HL-60 (cell line): ENCODE measurements at regions not wholly inside any gene's neighbourhood (a gene's known extent, or its start where the extent isn't known, plus 50 kb on each side); places are given as distances from the start of the nearest gene placed in this dataset.

ENCODE experiments used
- DNase-seq, 2 experiments: peaks; one replicate each; pipeline ENCODE4 v3.0.0-alpha.2; 2010 to 2020; ENCODE audit warnings: low read depth in 1 of 2, low spot score in 1 of 2
- H3K27ac ChIP-seq: fragments of 250-450 bp; sonication (Bioruptor Pico); replicated peaks from 2 replicates; pipeline ENCODE4 v1.5.1; 2020; ENCODE audit warnings: mild to moderate bottlenecking, moderate library complexity
- H3K27me3 ChIP-seq: fragments of 250-450 bp; sonication (Bioruptor Pico); 2 replicates; pipeline ENCODE4 v1.5.1; 2021; ENCODE audit warnings: mild to moderate bottlenecking, moderate library complexity; ENCODE audit not compliant: insufficient read depth, poor library complexity, severe bottlenecking
- H3K4me3 ChIP-seq: replicated peaks from 2 replicates; pipeline ENCODE4 v1.5.1; 2011; ENCODE audit warnings: mild to moderate bottlenecking, control low read depth, low read length; ENCODE audit not compliant: insufficient read depth
- GABPA ChIP-seq: IDR thresholded peaks from 2 replicates; pipeline ENCODE4 v1.6.1; 2012; ENCODE audit warnings: low read depth
- POLR2AphosphoS5 ChIP-seq: IDR thresholded peaks from 2 replicates; pipeline ENCODE4 v1.6.1; 2012; ENCODE audit warnings: low read depth
- REST ChIP-seq: IDR thresholded peaks from 2 replicates; pipeline ENCODE4 v1.6.1; 2012; ENCODE audit warnings: low read depth; ENCODE audit not compliant: insufficient replicate concordance
- SPI1 ChIP-seq: IDR thresholded peaks from 2 replicates; pipeline ENCODE4 v1.6.1; 2012; ENCODE audit warnings: low read depth, mild to moderate bottlenecking, borderline replicate concordance
- TF ChIP-seq, protein P1 (sequence below): IDR thresholded peaks from one replicate; pipeline ENCODE4 v1.5.1; 2011; ENCODE audit warnings: low read length, control low read depth, inconsistent platforms; ENCODE audit not compliant: insufficient read depth

GRCh38 chr9:80320916-80321315, 749.2 kb downstream of the TLE4 start:
- Histone ChIP-seq H3K4me3 (no peak overlapping the region), H3K27ac (no peak overlapping the region), H3K27me3 (no peaks in the 10 kb centered on the region)
- no peak for DNase-seq
- TF ChIP-seq, protein P1, sequence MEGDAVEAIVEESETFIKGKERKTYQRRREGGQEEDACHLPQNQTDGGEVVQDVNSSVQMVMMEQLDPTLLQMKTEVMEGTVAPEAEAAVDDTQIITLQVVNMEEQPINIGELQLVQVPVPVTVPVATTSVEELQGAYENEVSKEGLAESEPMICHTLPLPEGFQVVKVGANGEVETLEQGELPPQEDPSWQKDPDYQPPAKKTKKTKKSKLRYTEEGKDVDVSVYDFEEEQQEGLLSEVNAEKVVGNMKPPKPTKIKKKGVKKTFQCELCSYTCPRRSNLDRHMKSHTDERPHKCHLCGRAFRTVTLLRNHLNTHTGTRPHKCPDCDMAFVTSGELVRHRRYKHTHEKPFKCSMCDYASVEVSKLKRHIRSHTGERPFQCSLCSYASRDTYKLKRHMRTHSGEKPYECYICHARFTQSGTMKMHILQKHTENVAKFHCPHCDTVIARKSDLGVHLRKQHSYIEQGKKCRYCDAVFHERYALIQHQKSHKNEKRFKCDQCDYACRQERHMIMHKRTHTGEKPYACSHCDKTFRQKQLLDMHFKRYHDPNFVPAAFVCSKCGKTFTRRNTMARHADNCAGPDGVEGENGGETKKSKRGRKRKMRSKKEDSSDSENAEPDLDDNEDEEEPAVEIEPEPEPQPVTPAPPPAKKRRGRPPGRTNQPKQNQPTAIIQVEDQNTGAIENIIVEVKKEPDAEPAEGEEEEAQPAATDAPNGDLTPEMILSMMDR: no peak
- TF ChIP-seq REST (no peak), SPI1 (no peak), POLR2AphosphoS5 (no peak), GABPA (no peak)

DNA sequence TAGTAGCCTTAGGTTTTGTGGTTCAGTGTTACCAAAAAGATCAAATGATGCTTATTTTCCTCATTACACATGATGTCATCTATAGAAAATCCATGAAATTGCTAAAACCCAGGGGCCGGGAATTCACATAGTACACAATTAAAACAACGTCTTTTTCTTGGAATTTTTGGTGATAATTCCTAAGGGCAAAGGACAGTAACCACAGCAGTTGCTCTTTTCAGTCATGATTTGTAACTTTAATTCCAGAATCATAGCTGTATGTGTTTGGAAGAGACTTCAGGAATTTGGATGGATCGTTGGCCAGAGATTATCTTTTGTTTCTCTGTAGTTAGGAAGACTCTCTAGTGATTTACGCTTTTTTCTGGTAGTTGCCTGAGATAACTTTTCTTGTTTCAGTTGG, 748.7 kb downstream of the TLE4 start:
- H3K4me3 ChIP-seq: no peak overlapping the region
- H3K27ac ChIP-seq: no peak overlapping the region
- TF ChIP-seq GABPA: no peak
- no peak for TF ChIP-seq POLR2AphosphoS5
- TF ChIP-seq, protein P1: no peak
- no peak for TF ChIP-seq REST
- TF ChIP-seq SPI1: no peak
- H3K27me3 ChIP-seq: no peaks in the 10 kb centered on the region
- no peak for DNase-seq

DNA sequence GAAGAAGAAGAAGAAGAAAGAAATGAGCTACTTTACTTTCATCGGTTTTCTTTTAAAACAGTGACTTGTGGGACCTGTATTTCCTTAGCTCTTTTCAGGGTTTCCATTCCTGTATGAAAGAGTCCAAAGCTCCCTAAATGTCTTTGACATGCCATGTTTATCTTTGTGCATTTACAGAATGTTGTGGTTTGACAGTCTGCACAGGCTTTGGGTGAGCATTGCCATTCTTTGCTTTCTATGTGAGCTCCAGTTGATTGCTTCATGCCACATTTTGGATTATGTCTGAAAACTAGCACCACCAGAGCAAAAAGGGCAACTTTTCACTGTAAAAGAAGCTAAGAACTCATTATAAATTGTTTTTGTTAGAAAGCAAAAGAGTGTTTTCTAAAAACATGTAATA, 733.4 kb downstream of the TLE4 start:
- Histone ChIP-seq H3K27me3 (no peaks in the 10 kb centered on the region), H3K4me3 (no peak overlapping the region), H3K27ac (no peak overlapping the region)
- no peak for DNase-seq
- no peak for TF ChIP-seq REST

GRCh38 chr9:80294955-80295354, 723.2 kb downstream of the TLE4 start:
- Histone ChIP-seq H3K27ac (no peak overlapping the region), H3K27me3 (no peaks in the 10 kb centered on the region), H3K4me3 (no peak overlapping the region)
- DNase-seq: no peak
- no peak for TF ChIP-seq GABPA
- TF ChIP-seq, protein P1: no peak
- TF ChIP-seq POLR2AphosphoS5: no peak
- no peak for TF ChIP-seq SPI1
- no peak for TF ChIP-seq REST
